HG03175 (cell line): ENCODE measurements at regions not wholly inside any gene's neighbourhood (a gene's known extent, or its start where the extent isn't known, plus 50 kb on each side); places are given as distances from the start of the nearest gene placed in this dataset.
"Not testable (repeated sequence)": the region's sequence is repeated elsewhere in the genome, so short reads cannot be mapped to it uniquely, and the experiment has no call there.

Experiments
- ATAC-seq: cut with Tn5 transposase; IDR thresholded peaks from one replicate; pipeline ENCODE4 v1.9.1; 2021; ENCODE audit warnings: mild to moderate bottlenecking, moderate library complexity; ENCODE audit not compliant: unreplicated experiment

DNA sequence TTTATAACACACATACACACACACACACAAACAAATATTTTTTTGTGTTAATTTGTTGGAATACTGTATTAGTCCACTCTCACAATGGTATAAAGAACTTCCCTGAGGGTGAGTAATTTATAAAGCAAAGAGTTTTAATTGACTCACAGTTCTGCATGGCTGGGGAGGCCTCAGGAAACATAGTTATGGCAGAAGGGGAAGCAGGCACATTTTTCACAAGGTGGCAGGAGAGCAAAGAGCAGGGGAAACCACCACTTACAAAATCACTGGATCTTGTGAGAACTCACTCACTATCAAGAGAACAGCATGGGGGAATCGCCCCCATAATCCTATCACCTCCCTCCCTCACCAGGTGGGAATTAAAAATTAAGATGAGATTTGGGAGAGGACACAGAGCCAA is 205.4 kb upstream of the PTPRD start:
- ATAC-seq = no peak

DNA sequence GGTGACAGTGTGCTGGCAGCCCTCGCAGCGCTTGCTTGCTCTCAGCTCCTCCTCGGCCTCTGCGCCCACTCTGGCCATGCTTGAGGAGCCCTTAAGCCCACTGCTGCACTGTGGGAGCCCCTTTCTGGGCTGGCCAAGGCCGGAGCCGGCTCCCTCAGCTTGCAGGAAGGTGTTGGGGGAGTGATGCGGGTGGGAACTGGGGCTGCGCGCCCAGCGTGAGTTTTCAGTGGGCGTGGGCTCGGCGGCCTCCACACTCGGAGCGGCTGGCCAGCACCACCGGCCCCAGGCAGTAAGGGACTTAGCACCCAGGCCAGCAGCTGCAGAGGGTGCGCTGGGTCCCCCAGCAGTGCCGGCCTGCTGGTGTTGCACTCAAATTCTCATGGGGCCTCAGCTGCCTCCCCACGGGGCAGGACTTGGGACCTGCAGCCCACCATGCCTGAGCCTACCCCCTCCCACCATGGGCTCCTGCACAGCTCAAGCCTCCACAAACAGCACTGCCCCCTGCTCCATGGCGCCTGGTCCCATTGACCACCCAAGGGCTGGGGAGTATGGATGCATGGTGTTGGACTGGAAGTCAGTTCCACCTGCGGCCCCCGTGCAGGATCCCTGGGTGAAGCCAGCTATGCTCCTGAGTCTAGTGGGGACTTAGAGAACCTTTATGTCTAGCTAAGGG is 223.1 kb upstream of the PTPRD start:
- ATAC-seq = no peak

DNA sequence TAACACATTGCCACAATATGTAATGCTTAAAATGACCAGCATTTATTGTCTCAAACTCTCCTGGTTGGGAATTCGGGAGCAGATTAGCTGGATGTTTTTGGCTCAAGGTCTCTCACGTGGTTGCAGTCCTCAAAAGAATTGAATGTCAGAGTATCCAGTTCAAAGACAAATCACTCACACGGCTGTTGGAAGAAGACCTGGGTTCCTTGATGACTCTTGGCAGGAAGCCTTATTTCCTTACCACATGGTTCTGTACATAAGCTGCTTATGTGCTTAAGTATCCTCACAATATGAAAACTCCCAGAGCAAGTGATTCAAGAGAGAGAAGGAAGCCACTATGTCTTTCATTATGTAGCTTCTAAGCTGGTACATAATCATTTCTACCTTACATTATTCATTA is 230.3 kb upstream of the PTPRD start:
- no peak for ATAC-seq

DNA sequence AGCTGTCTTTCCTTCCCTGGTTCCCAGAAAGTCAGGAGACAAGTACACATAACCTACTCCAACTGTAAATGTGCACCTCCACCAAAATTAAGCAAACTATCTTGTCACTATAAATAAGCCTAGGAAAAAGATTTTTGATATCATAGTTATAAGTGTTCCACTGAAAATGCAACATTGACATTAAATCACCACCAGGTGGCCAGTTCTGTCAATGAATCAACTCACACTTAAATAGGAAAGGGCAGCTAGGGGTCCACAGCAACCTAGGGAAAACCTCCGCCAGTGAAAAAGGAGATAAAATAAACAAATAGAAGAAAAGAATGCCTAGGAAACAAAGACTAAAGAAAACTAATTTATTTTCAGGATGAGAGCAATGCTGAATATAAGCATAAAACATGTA is 243.0 kb upstream of the PTPRD start:
- no peak for ATAC-seq

DNA sequence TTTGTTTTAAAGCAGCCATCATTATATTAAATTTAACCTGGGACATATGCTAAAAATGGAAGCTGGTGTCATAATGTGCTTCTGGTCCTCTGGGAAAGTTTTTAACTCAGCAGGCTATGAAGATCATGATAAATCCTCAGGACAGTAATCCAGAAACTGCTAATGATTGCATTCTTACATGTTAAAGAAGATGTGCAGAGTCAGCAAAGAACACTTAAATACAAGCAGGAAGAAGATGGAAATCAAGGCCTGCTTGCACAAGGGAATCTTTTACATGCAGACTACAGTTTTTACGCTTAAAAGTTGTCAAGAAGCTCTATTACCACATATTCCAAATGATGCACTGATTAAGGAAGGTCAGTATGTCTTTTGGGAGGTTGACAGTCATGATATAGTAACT is 246.0 kb upstream of the PTPRD start:
- ATAC-seq = no peak

DNA sequence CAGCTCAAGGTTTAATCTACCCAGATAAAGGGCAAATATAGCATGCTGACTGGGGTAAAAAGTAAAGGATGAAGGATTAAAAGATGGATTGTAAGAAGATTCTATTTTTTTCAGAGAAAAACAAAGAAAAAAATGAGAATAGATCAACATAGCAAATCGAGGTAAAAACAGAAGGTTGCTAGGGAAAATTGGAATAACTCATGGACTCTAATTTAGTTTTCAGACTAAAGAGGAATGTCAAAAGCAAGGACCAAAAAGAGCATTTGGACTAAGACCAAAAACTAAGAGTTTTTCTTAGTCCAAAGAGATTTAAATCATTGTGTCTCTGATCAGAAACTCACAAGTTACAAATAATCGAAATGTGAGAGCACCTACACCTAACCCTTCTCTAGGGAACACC is 250.7 kb upstream of the PTPRD start:
- ATAC-seq = no peak

DNA sequence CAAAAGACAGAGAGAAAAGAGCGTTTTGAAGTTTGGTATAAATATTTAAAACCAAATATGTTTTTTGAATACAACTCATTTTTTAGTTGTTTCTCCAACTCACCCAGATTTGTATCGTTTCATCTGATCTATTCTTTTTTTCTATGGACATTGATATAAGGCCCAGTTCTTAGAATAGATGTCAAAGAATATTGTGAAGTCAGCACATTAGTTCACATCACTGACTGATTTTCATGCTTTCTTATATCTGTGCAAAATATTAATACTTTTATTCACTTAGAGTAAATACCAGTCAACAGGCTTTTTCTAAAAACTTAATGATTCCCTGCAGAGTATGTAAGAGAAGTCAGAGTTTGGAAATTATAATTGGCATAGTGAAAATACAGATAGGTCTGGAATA is 254.4 kb upstream of the PTPRD start:
- ATAC-seq = no peak

DNA sequence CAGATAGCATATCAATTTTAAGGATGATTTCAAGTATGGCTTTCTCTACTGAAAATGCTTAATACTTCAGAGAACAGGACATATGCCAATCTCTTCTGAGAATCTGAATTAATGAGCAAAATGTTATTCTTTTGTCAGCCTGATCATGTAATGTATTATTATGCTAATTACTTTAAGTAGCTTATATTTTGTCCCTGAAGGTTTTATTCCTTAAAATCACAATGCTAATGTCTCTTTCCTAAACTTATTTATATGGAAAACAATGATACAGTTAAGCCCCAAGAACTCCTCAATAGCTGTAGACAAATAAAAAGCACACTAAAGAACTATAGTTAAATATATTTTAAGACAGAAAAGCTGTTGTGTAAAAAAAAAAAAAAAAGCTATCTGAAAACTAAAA is 256.9 kb upstream of the PTPRD start:
- ATAC-seq = no peak

DNA sequence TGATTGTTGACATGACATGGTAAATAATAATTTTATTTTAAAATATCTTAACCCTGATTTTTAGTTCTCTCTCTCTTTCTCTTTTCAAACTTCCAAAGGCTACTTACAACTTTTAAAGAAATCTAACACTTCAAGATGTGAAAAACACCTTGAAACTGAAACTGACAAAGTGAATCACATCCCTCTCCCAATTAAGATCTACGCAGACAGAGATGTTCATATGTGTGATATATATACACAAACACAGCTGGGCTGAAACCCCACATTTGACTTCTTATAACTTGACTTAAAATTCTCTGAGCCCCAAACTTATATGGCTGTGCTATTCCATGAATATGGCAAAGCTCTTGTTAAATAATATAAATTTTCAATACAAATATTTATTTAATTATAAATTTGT is 261.2 kb upstream of the PTPRD start:
- ATAC-seq = no peak

DNA sequence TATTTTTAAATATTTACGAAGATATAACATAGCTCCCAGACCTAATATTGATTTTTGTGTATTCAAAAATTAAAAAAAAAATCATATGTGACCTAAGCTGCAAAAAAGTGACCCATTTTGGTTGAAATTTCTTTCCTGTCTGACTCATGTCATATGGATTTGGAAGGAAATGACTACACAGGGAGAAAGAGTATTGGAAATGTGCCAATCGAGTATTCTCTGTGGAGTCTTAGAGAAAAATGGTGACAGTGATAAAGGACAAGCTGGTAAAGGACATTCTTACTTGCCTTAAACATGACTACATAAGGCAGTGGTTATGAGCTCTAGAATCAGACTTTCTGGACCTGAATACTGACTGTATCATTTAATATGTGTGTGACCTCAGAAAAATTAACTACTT is 262.9 kb upstream of the PTPRD start:
- ATAC-seq = no peak

DNA sequence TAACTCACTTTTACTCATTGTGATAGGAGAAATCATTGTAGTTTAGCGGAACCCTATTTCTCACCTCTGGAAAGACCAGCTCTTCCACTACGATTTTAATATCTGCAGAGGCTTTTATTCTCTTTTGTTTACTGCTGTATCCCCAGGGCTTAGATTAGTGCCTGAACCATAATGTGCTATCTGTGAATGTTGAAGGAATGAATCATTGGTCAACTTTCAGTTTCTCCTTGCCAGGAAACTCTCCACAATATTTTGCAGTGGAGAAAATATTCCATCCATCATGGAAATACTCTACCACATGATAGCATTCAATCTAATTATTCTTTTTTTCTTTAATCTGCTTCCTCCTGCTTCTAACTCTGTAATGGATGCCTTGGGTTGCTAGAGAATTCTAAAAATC is 263.5 kb upstream of the PTPRD start:
- no peak for ATAC-seq

DNA sequence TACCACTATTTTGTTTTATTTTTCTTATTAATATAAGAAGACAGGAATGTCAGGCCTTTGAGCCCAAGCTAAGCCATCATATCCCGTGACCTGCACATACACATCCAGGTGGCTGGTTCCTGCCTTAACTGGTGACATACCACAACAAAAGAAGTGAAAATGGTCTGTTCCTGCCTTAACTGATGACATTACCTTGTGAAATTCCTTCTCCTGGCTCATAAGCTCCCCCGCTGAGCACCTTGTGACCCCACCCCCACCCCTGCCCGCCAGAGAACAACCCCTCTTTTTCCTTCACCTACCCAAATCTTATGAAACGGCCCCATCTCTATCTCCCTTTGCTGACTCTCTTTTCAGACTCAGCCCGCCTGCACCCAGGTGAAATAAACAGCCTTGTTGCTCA is 277.5 kb upstream of the PTPRD start:
- ATAC-seq = not testable (repeated sequence)

DNA sequence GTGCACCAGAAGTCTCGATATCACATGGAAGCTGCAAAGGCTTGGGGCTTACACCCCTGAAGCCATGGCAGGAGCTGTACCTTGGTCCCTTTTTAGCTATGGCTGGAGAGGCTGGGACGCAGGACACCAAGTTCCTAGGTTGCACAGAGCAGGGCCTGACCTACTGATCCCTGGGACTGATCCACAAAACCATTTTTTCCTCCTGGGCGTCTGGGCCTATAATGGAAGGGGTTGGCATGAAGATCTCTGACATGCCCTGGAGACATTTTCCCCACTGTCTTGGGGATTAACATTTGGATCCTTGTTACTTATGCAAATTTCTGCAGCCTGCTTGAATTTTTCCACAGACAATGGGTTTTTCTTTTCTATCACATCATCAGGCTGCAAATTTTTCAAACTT is 286.7 kb upstream of the PTPRD start:
- ATAC-seq = no peak

DNA sequence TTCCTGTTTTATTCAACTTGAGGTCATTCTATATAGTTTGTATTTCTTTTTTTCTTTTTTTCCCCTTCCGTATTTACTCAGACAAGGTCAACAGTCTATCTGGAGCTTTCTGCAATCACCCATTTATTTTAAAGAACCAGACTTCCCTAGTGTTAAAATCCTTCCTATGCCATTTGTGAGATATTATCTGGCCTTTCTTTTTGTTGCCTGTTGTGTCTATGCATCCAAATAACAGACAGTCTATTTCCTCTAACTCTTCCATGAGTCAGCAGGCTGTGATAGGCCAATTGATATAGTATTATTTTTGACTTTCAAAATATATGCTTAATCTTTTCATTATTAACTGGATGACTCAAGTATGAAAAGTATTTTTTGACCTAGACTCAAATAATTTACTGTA is 291.2 kb upstream of the PTPRD start:
- ATAC-seq = no peak

DNA sequence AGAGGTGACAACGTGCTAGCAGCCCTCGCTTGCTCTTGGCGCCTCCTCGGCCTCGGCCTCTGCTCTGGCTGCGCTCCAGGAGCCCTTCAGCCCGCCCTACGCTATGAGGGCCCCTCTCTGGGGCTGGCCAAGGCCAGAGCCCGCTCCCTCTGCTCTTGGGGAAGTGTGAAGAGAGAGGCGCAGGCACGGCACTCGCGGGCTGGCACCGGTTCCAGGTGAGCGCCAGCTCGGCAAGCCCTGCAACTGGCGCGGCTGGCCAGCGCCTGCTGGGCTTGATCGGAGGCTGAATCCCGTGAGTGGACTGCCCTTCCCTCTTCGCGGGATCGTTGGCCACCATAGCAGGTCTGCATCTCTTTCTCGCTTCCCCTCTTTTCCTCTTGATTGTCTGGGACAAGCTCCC is 298.0 kb upstream of the PTPRD start:
- no peak for ATAC-seq

DNA sequence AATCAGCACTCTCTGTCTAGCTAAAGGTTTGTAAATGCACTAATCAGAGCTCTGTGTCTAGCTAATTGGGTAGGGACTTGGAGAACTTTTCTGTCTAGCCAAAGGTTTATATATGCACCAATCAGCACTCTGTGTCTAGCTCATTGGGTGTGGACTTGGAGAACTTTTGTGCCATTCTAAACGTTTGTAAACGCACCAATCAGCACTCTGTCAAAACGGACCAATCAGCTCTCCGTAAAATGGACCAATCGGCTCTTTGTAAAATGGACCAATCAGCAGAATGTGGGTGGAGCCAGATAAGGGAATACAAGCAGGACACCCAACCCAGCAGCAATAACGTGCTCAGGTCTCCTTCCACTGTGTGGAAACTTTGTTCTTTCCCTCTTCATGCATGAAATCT is 298.6 kb upstream of the PTPRD start:
- ATAC-seq = no peak

DNA sequence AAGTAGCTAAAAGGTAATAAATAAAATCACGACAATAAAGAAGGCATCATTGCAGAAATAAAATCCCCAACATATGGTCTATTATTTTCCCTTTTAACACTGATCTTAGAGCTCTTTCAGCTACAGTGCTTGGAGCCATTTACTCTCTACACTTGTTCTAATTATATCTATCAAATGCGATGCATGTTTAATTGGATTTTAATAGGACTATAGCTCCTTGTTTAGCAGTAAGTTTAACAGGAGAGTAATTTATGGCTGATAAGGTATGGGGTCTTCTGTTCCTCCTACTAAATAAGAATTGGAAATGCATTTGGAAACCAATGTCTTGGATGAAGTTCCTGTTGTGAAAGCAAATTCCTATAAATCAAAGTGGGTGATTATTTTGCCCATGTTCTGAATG is 304.2 kb upstream of the PTPRD start:
- no peak for ATAC-seq

DNA sequence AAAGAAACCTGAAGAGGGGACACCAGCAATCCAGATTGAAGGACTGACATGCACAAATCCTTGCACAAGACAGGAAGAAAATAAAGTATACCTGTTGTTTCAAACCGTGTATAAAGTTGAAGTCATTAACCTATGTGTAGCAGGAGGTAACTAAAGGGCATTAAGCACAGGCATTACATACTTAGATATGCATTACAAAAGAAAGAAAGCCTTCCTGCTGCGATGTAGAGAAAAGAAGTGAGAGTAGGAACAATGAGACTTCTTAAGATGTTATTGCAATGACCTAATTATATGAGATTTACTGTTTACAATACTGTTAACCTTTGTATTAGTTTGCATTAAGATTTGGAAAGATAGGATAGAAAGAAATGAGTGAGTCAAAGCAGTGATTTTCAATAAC is 308.9 kb upstream of the PTPRD start:
- ATAC-seq = no peak

DNA sequence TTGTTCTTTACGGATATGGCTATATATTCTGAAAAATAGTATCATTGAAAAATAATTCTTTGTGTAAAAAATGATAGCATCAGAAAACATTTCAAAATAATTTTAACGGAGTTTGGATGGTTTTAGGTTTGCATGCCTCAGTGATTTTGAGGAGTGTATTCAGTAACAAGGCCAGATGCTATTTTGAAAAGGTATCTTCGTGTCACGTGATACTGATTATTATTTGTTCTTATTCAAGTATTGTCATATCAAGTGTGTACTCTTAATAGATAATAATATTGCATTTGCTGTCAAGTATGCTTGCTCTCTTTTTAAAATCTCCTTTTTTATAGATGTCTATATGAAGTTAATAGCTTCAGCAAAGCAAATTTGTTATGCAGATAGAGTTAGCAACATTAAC is 313.1 kb upstream of the PTPRD start:
- no peak for ATAC-seq

DNA sequence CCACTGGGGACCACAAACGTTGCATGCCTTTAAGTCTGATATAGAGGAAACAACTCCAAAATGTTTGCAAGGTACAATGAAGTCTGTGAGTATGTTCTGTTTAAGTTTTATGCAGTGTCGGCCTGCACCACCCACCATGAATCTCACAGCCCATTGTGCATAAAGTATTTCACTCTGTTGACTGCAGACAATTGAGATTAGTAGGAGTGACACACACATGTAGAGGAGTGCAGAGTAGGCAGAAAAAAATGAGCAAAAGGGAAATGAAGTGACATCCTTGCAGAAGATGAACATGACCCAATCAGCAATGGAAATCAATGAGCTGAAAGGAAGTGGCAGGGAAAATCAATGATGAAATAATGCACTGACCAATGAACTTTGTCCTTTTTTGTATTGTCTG is 315.6 kb upstream of the PTPRD start:
- ATAC-seq = no peak

DNA sequence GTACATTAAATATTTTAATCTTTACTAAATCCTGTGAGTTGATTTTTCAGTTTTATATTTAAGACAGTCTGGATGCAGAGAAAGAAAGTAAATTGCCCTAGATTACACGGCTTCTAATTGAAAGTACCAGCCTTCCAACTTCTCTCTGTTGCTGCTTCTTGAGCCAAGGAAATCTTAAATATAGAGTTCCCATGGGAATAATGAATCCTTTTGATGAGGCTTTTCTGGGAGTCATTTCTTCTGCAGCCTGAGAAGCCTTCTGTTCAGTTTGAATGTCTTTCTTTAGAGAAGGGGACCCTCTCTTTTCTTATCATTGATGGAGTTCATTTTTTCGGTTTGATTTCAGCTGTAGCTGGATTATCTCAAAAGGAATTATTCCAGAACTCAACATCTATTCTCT is 317.3 kb upstream of the PTPRD start:
- no peak for ATAC-seq

DNA sequence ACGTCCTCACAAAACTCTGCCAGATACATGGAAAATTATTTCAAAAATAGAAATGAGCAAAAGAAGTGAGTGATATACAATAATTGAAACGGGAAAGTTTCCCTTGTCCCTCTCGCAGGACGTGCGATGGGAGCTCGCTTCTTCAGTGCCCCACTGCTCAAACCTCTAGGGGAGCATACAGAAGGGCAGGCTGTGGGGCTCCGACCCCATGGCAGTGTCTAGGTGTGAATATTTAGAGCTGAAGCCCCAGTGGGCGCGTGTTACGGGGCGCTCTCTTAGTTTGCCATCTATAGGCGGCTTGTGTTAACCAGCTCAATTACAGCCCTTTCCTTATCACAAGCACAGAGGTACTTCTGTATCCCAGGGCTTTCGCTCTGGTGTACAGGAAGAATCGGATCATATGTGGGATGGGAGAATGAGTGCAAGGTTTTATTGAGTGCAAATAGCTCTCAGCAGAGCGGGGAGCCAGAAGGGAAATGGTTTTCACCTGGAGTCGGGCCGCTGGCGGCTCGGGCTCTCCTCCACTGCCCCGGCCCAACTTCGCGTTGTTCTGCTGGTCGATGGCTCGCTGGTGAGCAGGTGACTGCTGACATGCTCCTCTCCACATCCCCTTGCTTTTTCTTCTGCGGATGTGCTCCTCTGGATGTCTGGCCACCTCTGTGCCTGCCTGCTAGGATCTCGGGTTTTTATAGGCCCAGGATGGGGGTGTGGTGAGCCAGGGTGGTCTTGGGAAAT is 334.0 kb upstream of the PTPRD start:
- ATAC-seq = no peak

DNA sequence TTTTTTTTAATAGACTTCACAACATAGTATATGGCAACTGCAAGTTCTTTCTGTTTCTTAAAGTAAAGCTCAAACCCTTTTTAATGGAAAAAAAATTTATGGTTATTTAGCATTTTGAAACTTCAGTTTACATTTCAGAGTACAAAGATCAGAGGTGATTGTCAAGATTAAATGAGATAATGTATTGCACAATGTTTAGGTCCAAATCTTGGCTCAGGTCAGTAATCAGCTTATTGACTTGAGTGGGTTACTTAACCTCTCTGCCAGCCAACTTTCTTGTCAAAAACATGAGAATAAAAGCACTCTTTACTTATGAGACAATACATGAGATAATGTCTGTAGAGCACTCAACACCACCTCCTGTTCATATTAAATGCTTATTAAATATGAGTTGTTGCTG is 345.1 kb upstream of the PTPRD start:
- ATAC-seq = no peak
